GM19463 (cell line): ENCODE measurements at regions not wholly inside any gene's neighbourhood (a gene's known extent, or its start where the extent isn't known, plus 50 kb on each side); places are given as distances from the start of the nearest gene placed in this dataset.
"Not testable (repeated sequence)": the region's sequence is repeated elsewhere in the genome, so short reads cannot be mapped to it uniquely, and the experiment has no call there.

Source experiments
- ATAC-seq: cut with Tn5 transposase; IDR thresholded peaks from one replicate; pipeline ENCODE4 v1.9.1; 2021; ENCODE audit warnings: mild to moderate bottlenecking, moderate library complexity; ENCODE audit not compliant: unreplicated experiment

DNA sequence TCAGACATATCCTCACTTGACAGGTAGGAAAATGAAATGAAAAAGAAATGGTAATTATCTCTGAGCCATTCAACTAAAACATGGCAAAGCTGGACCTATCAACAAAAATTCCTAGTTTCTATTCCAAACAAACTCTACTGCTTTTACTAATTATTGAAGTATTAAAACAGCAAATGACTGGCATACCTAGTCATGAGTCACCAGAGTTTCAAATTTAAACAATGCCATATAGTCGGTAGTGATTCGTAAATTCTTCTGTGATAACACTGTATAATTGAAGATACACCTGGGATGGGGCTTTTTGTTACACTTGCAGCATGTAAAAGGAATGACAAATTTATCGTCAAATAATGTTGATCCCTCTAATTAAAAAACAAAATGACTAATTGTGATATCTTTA lies 153.1 kb upstream of the THUMPD2 start:
- ATAC-seq, result no peak

DNA sequence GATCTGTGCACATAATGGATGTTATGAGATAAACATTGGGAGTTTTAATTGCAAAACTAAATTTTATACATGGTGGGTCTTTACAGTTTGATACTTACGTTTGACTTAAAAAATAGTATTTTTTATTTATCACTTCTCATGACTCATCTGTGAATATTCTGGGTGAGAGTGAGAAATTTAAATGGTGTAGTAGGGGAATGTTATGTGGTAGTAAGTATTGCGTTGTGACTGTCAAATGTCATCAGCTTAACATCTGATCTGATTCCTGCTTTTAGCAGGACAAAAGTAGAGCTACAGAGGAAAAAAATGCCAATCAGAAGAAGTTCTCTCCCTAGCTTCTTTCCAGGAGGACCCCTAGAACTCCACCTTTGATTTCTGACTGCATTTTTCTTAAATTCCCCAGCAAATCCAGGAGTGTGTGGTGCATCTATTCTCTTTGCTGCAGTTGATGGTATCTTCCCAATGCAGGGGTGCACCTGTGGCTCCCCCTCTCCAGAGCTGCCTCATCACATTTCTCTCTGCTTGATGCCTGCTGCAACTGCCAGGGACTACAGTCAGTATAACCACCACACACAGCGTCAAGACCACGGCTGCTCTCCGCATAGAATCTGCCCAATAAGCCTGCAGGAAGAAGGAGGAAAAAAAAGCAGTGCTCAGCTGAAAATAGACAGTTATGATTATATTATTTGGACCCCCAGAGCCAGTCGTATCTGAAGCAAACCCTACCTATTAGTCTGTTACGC lies 151.3 kb upstream of the THUMPD2 start:
- ATAC-seq, result no peak

DNA sequence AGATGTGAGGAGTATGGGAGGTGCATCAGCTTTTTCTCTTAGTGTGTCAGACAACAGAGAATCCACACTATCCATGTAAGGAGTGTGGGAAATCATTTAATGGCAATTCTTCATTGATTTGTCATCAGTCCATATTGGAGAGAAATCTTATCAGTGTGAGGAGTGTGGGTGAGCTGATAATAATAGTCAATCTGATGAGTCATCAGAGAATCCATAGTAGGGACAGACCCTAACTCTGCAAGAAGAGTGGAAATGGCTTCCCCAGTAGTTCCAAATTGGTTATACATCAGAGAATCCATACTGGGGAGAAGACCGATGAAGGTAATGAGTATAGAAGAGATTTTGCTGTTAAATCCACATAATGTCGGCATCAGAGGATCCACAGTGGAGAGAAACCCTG lies 150.5 kb upstream of the THUMPD2 start:
- no peak for ATAC-seq

DNA sequence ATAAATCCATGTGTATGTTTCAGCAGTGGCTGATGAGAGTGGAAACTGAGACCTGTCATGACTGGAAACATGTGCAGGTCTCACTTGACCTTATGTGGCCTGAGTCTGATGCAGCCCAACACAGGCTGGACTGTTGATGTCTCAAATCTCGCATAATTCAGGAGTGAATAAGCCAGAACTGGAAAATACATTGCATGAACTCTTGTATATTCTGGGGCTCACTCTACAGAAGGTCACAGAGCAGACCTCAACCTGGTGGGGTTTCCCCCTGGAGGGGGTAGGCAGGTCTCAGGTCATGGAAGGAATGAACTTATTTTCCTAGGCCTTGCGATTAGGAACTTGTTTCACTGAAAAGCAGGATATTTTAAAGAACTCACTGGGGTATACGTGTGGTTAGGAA lies 146.3 kb upstream of the THUMPD2 start:
- ATAC-seq, result no peak

DNA sequence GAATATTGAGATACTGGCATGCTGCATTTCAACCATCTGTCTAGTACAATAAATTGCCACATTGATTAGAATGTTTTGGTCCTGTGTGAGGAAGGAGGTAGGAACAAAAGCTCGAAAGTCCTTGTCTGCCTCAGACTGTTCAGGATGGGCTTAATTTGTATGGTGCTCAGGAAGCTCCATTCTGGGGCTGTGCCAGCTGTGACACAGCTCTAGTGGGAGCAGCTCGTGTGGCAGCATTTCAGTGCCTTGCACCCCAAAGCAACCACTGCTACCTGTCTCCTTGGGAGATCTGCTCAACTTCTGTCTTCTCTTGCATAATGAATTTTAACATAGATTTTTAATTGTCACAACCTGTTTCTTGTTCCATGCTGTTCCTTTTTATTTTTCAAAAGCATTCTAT lies 144.4 kb upstream of the THUMPD2 start:
- ATAC-seq, result no peak

DNA sequence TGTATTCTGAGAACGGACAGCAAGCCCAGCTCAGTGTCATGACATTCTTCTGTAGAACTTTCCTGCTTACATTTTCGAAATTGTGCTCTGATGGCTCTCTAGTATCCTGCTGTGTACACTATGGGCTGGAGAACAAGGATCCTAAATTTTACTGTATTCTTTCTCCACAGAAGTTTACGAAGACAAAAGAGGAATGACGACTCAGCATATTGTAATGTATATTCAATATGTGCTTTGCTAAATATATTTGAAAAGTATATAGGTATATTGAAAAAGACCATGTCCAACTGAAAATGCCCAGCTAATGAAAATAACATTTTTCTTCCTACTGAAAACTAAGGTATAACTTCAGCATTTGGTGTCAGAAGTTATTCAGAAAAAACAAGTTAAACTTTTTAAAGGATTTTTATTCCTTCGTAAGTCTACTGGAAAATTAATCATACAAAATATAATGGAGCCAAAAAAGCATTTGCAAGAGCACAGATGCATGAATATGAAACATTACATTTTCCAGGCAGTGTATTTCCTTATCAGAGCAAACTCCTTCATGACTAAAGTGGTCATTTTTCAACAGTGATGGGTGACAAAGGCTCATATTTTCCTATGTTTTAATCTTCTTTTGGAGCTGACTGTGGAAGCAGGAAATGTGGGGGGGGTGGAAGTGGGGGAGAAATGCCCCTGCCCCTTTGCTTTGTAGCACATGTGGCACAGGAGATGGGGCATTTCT lies 143.8 kb upstream of the THUMPD2 start:
- ATAC-seq, result no peak

DNA sequence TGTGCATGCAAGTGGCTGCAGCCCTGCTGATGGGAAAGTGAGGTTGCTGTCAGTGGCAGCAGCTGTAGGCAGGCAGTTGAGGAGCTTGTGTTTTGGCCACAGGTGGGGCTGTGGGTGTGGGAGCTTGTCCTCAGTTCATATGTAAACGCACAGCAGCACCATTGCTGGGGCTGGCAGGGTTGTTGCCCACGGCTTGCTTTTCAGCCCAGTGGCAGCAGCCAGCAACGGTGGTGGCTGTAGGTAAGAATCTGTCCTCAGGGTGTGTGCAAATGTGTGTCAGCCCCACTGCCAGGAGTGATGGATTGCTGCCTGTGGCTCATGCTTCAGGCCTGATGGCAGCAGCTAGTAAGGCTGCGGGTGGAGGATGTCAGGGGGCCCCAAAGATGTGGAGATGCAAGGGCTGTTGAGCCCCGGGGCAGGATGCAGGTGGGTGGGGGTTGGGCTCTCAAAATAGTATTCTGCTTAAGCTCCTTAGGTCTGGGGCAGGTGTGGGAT lies 141.3 kb upstream of the THUMPD2 start:
- ATAC-seq, result no peak

DNA sequence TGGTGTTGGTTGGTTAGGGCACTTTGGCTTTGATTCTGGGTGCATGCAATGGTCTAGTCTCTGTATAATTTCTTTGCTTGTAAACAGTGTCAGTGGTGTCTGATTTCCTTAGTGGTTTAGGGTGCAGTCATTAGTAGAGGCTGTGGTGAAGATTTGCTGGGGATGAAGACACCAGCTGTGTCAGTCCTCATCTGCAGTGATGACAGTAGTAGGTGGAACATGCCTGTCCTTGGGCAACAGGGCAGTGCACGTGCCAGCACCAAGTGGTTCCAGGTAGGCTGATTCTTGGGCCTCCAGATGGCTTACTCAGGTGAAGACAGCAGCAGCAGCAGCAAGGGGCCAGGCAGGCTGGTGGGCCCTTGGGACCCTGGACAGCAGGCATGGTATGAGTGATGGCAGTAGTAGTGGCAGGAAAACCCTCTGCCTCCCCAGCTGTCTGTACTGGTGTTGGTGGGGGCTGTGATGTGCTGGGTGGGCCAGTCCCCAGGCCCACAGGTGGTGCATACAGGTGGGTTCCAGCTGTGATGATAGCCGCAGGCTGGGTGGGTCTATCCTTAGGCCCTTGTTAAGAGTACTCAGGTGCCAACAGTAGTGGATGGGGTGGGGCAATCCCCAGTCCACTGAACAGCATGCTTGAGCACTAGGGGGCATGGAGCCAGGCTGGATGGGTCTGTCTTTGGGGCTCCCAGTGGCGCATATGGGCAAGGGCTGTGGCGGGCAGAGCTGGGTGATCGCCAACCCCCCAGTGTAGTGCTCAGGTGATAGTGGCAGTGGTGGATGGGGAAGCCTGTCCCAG lies 140.7 kb upstream of the THUMPD2 start:
- ATAC-seq, result no peak

DNA sequence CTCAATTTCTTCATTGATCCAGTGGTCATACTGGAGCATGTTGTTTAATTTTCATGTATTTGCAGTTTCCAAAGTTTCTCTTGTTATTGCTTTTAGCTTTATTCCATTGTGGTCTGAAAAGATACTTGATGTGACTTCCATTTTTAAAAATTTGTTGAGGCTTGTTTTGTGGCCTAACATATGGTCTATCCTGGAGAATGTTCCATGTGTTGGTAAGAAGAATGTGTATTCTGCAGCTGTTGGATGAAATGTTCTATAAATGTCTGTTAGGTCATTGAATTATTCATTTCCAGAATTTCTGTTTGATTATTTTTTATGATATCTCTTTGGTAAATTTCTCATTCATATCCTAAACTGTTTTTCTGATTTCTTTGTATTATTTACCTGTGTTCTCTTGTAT lies 139.8 kb upstream of the THUMPD2 start:
- no peak for ATAC-seq

DNA sequence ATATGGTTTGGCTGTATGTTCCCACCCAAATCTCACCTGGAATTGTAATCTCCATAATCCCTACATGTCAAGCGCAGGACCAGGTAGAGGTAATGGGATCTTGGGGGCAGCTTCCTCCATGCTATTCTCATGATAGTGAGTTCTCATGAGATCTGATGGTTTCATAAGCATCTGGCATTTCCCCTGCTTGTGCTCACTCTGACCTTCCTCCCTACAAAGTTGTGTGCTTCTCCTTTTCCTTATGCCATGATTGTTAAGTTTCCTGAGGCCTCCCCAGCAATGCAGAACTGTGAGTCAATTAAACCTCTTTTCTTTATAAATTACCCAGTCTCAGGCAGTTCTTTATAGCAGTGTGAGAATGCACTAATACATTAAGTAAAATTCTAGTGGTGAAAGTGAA lies 138.3 kb upstream of the THUMPD2 start:
- ATAC-seq, result not testable (repeated sequence)

DNA sequence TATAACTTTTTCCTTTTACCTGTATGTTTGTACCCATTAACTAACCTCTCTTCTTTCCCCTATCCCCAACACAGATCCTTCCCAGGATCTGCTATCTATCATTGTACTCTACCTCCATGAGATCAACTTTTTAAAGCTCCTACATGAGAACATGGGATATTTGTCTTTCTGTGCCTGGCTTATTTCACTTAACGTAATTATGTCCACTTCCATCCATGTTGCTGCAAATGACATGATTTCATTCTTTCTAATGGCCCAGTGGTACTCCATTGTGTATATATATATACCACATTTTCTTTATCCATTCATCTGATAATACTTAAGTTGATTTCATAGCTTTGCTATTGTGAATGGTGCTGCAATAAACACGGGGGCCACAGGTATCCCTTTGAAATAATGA lies 135.9 kb upstream of the THUMPD2 start:
- ATAC-seq, result no peak

DNA sequence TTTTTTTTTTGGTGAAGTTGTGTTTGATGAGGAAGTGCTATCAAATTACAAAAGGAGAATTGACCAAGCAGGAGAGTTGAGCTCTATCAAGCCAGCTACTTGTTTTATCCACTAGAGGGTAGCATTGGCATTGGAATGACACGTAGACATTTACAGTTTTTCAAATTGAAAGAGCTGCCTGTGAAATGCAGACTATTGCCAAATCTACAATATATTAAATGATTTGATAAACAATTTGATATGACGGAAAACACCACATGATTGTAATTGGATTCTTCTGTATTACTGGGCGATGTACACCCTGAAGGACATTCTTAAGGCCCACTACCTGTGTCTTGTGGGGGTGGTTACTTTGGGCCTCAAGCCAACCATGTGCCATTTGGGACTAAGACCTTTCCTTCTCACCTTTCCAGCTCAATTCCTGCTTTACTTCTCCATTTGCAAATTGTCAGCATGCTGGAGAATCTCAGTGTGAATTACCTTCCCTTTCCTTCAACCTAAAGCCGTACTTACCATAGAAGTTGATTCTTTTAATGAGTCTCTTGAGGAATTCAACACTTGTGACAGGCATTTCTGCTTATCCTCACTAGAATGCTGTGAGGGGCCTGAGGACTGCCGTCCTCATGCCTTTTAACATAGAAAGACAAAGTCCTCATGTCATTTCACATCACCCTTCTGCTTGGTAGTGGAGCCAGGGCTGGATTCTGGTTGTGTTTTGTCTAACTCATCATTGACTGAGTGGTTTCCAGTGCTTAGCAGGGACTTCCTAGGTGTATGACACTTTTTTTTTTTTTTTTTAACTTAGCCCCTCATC lies 134.8 kb upstream of the THUMPD2 start:
- no peak for ATAC-seq

DNA sequence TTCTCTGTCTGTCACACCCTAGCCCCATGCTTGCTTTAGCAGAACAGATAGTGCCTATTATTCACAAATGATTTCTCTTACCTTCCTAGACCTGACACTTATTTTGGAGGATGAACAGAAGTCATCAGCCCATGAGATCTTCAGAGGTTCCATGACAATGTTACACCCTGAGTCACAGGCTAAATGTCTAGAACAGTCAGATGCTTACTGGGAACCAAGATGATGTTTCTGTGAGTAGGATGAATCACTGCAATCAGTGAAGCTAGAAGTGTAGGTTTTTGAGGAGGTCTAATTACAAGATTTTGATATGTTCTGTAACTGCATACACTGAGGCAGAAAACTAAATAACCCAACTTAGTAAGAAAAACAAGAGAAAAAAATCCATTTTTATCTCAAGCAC lies 123.0 kb upstream of the THUMPD2 start:
- ATAC-seq, result no peak

DNA sequence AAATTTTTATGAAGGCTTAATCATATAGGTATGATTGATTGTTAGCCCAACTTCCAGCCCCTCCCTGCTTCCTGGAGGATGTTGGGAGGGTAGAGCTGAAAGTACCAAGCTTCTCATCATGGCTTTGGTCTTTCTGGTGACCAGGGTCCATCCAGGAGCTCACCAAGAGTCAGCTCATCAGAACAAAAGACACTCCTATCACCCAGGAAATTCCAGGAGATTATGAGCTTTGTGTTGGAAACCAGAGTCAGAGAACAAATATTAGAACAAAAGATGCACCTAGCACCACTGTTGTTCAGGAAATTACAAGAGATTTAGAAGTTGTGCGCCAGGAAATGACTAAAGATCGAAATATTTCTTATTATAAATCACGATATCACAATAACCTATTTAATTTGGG lies 119.9 kb upstream of the THUMPD2 start:
- no peak for ATAC-seq

DNA sequence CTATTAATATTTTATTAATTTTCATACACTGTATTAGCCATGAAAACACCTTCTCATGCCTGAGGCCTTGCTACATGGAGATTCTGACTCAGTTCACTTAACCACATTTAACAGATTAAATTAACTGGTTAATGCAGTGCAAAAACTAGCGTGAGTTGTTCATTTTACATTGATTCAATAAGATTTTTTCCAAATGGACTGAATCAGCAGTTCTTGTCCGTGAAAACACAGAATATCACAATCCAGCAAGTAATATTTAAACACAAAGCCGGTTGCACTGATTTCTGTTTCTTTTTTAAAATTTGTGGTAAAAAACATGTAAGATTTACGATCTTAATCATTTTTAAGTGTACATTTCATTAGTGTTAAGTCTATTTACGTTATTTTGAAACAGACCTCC lies 118.2 kb upstream of the THUMPD2 start:
- ATAC-seq, result no peak

DNA sequence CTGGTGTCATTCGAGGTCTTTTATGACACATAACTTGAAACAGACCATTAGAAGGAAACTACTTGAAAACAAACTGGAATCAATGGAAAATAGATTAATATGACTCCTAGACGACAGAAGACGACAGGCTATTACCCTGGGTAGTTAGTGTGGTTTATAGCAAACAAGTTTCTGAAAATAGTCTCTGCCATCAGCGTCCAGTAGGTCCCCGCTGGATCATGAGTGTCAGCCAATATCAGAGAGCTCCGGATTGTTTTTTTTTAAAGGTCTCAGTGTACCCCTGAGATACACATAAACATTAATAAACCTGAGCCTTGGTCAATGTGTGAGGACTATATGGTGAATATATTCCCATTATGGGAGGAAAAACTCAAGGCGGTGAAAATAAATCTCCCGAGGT lies 115.0 kb upstream of the THUMPD2 start:
- ATAC-seq, result no peak

DNA sequence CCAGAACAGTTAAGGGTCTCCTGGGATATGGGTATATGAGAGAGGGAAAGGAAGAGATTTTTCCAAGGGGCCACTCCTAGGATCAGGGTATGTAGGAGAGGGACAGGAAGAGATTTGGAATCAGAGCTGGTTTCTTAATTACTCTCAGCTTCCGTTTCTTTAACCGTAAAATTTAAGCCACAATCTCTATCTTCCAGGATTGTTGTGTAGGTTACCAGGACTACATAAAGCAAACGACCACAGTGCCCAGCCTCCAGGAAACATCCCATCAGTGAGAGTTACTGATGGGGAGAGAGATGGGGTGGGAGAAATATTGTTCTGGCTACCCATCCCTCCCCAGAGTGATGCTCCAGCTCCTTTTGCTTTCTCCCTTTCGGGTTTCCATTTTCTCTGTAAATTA lies 114.6 kb upstream of the THUMPD2 start:
- no peak for ATAC-seq

DNA sequence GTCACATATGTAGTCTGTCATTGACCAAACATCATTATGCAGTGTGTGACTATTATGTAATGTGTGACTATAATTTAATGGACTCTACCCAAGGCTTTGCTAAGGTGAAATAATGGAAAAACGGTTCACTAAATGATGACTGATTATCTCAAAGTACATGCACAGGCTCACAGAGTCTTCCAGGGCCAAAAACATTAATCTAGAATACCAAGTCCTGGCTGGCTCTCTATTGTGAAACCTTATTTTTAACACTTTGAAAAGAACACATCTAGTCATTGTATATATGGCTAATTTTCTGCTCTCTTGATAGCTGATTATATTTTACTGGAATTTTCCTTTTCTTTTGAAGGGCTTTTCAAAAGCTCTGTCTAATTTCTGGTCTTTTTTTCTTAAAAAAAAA lies 102.9 kb upstream of the THUMPD2 start:
- ATAC-seq, result no peak

DNA sequence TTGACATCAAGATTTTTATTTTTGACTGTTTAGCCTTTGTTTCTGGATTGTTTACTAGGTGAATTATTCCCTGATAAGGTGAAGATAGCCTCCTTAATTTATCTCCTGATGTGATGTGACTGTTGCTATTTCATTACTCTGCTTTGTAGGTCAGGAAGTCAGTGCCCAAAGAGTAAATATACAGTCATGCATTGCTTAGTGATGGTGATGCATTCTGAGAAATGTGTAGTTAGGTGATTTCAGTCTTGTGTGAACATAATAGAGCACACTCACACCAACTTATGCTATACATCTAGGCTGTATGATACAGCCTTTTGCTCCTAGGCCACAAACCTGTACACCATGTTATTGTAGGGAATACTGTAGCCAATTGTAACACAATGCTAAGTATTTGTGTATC lies 102.4 kb upstream of the THUMPD2 start:
- ATAC-seq, result no peak

DNA sequence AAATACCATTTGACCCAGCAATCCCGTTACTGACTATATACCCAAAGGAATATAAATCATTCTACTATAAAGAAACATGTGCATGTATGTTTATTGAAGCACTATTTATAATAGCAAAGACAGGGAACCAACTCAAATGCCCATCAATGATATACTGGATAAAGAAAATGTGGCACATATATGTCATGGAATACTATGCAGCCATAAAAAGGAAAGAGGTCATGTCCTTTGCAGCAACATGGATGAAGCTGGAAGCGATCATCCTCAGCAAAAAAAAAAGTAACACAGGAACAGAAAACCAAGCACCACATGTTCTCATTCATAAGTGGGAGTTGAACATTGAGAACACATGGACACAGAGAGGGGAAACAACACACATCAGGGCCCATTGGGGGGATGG lies 99.9 kb upstream of the THUMPD2 start:
- not testable (repeated sequence) for ATAC-seq

DNA sequence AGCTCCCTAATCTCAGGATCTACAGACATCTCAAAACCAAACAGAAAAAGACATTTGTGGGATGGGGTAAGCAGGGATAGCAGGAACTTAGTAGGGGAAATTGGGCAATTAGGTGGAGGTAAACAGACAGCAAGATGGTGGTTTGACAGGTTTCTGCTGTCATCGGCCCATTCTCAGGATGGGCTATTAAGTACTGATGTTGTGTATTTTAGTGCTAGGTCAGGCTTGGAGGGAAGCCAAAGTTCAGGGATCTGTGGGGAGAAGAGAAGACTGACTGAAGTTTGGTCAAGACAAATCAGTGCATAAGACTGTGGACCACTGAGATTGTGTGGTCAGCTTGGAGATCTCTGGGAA lies 96.8 kb upstream of the THUMPD2 start:
- no peak for ATAC-seq
